ENCODE measurements at regions not wholly inside any gene's neighbourhood (a gene's known extent, or its start where the extent isn't known, plus 50 kb on each side); places are given as distances from the start of the nearest gene placed in this dataset.

DNA sequence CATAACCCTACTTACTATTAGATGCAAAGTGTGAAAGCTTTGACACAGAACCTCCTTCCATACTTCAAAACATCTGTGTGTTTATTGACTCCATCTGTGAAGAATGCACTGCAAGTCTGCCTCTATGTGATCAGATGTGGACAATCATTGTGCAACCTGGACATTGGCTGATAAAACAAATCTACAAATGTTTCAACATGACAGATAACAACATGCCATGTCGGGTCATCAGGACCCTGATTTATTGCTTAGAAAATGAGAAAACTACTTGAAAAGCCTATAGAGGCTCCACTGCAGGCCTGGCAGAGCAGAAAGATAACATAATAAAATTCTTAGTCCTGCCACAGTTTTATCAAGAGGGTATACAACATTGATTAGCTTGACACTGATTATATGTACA is 1286.4 kb downstream of the GRIK2 start:
- TF ChIP-seq, protein P1, sequence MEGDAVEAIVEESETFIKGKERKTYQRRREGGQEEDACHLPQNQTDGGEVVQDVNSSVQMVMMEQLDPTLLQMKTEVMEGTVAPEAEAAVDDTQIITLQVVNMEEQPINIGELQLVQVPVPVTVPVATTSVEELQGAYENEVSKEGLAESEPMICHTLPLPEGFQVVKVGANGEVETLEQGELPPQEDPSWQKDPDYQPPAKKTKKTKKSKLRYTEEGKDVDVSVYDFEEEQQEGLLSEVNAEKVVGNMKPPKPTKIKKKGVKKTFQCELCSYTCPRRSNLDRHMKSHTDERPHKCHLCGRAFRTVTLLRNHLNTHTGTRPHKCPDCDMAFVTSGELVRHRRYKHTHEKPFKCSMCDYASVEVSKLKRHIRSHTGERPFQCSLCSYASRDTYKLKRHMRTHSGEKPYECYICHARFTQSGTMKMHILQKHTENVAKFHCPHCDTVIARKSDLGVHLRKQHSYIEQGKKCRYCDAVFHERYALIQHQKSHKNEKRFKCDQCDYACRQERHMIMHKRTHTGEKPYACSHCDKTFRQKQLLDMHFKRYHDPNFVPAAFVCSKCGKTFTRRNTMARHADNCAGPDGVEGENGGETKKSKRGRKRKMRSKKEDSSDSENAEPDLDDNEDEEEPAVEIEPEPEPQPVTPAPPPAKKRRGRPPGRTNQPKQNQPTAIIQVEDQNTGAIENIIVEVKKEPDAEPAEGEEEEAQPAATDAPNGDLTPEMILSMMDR (IDR thresholded peaks at IDR 0.05; ENCODE audit: low read depth, low read length): no peak
- no peaks in the 10 kb centered on the region for H3K9me3 ChIP-seq (ENCODE audit: low read depth)
- H3K4me1 ChIP-seq (ENCODE audit: low read depth): no peaks in the 10 kb centered on the region
- no peak for DNase-seq (ENCODE audit: low read depth in 1 of 2, low spot score in 1 of 2)
- H3K36me3 ChIP-seq: no peaks in the 10 kb centered on the region
- H3K27me3 ChIP-seq: no peaks in the 10 kb centered on the region
- no peak overlapping the region for H3K27ac ChIP-seq
- no peak overlapping the region for H3K4me3 ChIP-seq

DNA sequence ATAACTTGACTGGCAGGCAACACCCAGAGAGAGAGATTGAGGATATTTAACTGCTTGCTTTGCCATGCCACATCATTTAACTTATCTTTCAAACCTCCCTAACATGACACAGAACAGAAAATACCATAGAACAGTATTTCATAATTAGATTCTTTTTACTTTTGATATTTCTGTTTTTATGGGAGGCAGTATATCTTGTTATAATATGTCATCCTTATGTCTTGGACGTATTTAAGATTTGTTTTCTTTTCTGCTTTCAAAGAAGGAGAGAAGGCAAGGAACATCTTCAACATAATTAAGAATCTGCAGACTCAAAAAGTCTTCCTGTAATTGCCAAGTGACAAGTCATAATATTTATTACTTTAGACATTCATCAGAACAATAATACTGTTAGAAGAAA is 1283.7 kb downstream of the GRIK2 start:
- DNase-seq (ENCODE audit: low read depth in 1 of 2, low spot score in 1 of 2): no peak
- no peaks in the 10 kb centered on the region for H3K36me3 ChIP-seq
- H3K9me3 ChIP-seq (ENCODE audit: low read depth): no peaks in the 10 kb centered on the region
- H3K27ac ChIP-seq: no peak overlapping the region
- no peaks in the 10 kb centered on the region for H3K4me1 ChIP-seq (ENCODE audit: low read depth)
- H3K4me3 ChIP-seq: no peak overlapping the region
- TF ChIP-seq, protein P1 (IDR thresholded peaks at IDR 0.05; ENCODE audit: low read depth, low read length): no peak
- no peaks in the 10 kb centered on the region for H3K27me3 ChIP-seq

GRCh38 chr6:102670735-102671134 is 1277.2 kb downstream of the GRIK2 start:
- Histone ChIP-seq H3K4me1 (ENCODE audit: low read depth) (peaks cover 4% of the 10 kb centered on the region), H3K27ac (no peak overlapping the region), H3K9me3 (ENCODE audit: low read depth) (no peaks in the 10 kb centered on the region), H3K4me3 (no peak overlapping the region), H3K27me3 (no peaks in the 10 kb centered on the region), H3K36me3 (no peaks in the 10 kb centered on the region)
- no peak for DNase-seq (ENCODE audit: low read depth in 1 of 2, low spot score in 1 of 2)
- TF ChIP-seq, protein P1 (IDR thresholded peaks at IDR 0.05; ENCODE audit: low read depth, low read length): no peak

- TF ChIP-seq, protein P1 (IDR thresholded peaks at IDR 0.05; ENCODE audit: low read depth, low read length): no peak
- Histone ChIP-seq H3K4me1 (ENCODE audit: low read depth) (peaks cover 8% of the 10 kb centered on the region), H3K4me3 (no peak overlapping the region), H3K36me3 (no peaks in the 10 kb centered on the region), H3K27me3 (no peaks in the 10 kb centered on the region), H3K27ac (no peak overlapping the region), H3K9me3 (ENCODE audit: low read depth) (no peaks in the 10 kb centered on the region)
- DNase-seq (ENCODE audit: low read depth in 1 of 2, low spot score in 1 of 2): no peak
Measured at GRCh38 chr6:102662851-102663250, 1269.3 kb downstream of the GRIK2 start.

GRCh38 chr6:102660303-102660702 is 1266.8 kb downstream of the GRIK2 start:
- Histone ChIP-seq H3K36me3 (no peaks in the 10 kb centered on the region), H3K4me3 (no peak overlapping the region), H3K4me1 (ENCODE audit: low read depth) (peaks cover 8% of the 10 kb centered on the region), H3K27ac (peak overlapping the region; percentile 58), H3K9me3 (ENCODE audit: low read depth) (no peaks in the 10 kb centered on the region), H3K27me3 (no peaks in the 10 kb centered on the region)
- TF ChIP-seq, protein P1 (IDR thresholded peaks at IDR 0.05; ENCODE audit: low read depth, low read length): no peak
- DNase-seq (ENCODE audit: low read depth in 1 of 2, low spot score in 1 of 2): peak in 1 of 2 donors; percentile 52

- Histone ChIP-seq H3K27ac (no peak overlapping the region), H3K4me1 (ENCODE audit: low read depth) (peaks cover 8% of the 10 kb centered on the region), H3K9me3 (ENCODE audit: low read depth) (no peaks in the 10 kb centered on the region), H3K4me3 (no peak overlapping the region), H3K27me3 (no peaks in the 10 kb centered on the region), H3K36me3 (no peaks in the 10 kb centered on the region)
- TF ChIP-seq, protein P1 (IDR thresholded peaks at IDR 0.05; ENCODE audit: low read depth, low read length): no peak
- DNase-seq (ENCODE audit: low read depth in 1 of 2, low spot score in 1 of 2): no peak
Measured at GRCh38 chr6:102655823-102656222, 1262.3 kb downstream of the GRIK2 start.
